HG03571 (cell line): ENCODE measurements at regions not wholly inside any gene's neighbourhood (a gene's known extent, or its start where the extent isn't known, plus 50 kb on each side); places are given as distances from the start of the nearest gene placed in this dataset.
A peak's percentile ranks its signal among the peaks of the same experiment; 100 is the strongest.

Source experiments
- ATAC-seq: cut with Tn5 transposase; IDR thresholded peaks from one replicate; pipeline ENCODE4 v1.9.1; 2021; ENCODE audit not compliant: unreplicated experiment

- ATAC-seq = no peak
These were observed 252.1 kb upstream of the NAV3 start for GRCh38 chr12:77578466-77579220.

- no peak for ATAC-seq
These were observed 252.9 kb upstream of the NAV3 start for GRCh38 chr12:77577791-77578190.

- ATAC-seq = no peak
These were observed 255.2 kb upstream of the NAV3 start for GRCh38 chr12:77575376-77575919.

GRCh38 chr12:77572371-77572770 lies 258.3 kb upstream of the NAV3 start:
- ATAC-seq = no peak

- ATAC-seq = no peak
These were observed 258.9 kb upstream of the NAV3 start for GRCh38 chr12:77571768-77572167.

- ATAC-seq = no peak
These were observed 259.6 kb upstream of the NAV3 start for GRCh38 chr12:77571127-77571526.

GRCh38 chr12:77569876-77570275 lies 260.8 kb upstream of the NAV3 start:
- no peak for ATAC-seq

GRCh38 chr12:77560714-77561113 lies 270.0 kb upstream of the NAV3 start:
- no peak for ATAC-seq

GRCh38 chr12:77559400-77560074 lies 271.2 kb upstream of the NAV3 start:
- ATAC-seq = no peak

- ATAC-seq = no peak
These were observed 275.6 kb upstream of the NAV3 start for GRCh38 chr12:77555074-77555473.

- ATAC-seq = peak; percentile 99
These were observed 276.6 kb upstream of the NAV3 start for GRCh38 chr12:77553976-77554619.

GRCh38 chr12:77549383-77550128 lies 281.1 kb upstream of the NAV3 start:
- ATAC-seq = no peak

- ATAC-seq = no peak
These were observed 281.9 kb upstream of the NAV3 start for GRCh38 chr12:77548797-77549196.

- no peak for ATAC-seq
These were observed 290.6 kb upstream of the NAV3 start for GRCh38 chr12:77540097-77540496.

- no peak for ATAC-seq
These were observed 293.0 kb upstream of the NAV3 start for GRCh38 chr12:77537663-77538062.

GRCh38 chr12:77535734-77536133 lies 295.0 kb upstream of the NAV3 start:
- no peak for ATAC-seq

GRCh38 chr12:77531912-77532311 lies 298.8 kb upstream of the NAV3 start:
- ATAC-seq = no peak

GRCh38 chr12:77522247-77522646 lies 308.4 kb upstream of the NAV3 start:
- no peak for ATAC-seq

- ATAC-seq = no peak
These were observed 309.1 kb upstream of the NAV3 start for GRCh38 chr12:77521508-77522115.

GRCh38 chr12:77514511-77514910 lies 316.2 kb upstream of the NAV3 start:
- no peak for ATAC-seq

- ATAC-seq = no peak
These were observed 319.7 kb upstream of the NAV3 start for GRCh38 chr12:77510985-77511384.
